GM12878 (cell line): ENCODE measurements at regions not wholly inside any gene's neighbourhood (a gene's known extent, or its start where the extent isn't known, plus 50 kb on each side); places are given as distances from the start of the nearest gene placed in this dataset.

Experiments used
- EP300 ChIP-seq, 2 experiments: fragments of 150-350 bp in 1 of 2; IDR thresholded peaks; 2 replicates each; pipeline ENCODE4 v1.6.1; 2011 to 2012; ENCODE audit warnings: low read depth in 2 of 2, low read length in 2 of 2, borderline replicate concordance in 1 of 2, improper control_type of control experiment in 1 of 2, inconsistent platforms in 1 of 2; ENCODE audit not compliant: control insufficient read depth in 1 of 2
- EZH2 ChIP-seq: IDR thresholded peaks from 2 replicates; pipeline ENCODE4 v1.6.1; 2012; ENCODE audit warnings: low read depth, mild to moderate bottlenecking, control low read depth, inconsistent platforms, low read length, borderline replicate concordance; ENCODE audit not compliant: control insufficient read depth
- POLR2A ChIP-seq: IDR thresholded peaks from 2 replicates; pipeline ENCODE4 v1.6.1; 2011; ENCODE audit warnings: low read depth, mild to moderate bottlenecking, low read length
- POLR2AphosphoS5 ChIP-seq: IDR thresholded peaks from 2 replicates; pipeline ENCODE4 v1.6.1; 2011; ENCODE audit warnings: mild to moderate bottlenecking, low read length, inconsistent platforms
- TF ChIP-seq, protein P1 (sequence below), 3 experiments: IDR thresholded peaks in 2 of 3; conservative IDR thresholded peaks in 1 of 3; 2 replicates each; pipeline ENCODE4 v1.5.1; 2011; ENCODE audit warnings: low read depth in 3 of 3, low read length in 3 of 3, mild to moderate bottlenecking in 3 of 3, control low read depth in 2 of 3, moderate library complexity in 2 of 3, inconsistent platforms in 1 of 3, mixed read lengths in 1 of 3; ENCODE audit not compliant: control insufficient read depth in 2 of 3, insufficient read depth in 1 of 3; ENCODE audit errors: extremely low read depth in 1 of 3

DNA sequence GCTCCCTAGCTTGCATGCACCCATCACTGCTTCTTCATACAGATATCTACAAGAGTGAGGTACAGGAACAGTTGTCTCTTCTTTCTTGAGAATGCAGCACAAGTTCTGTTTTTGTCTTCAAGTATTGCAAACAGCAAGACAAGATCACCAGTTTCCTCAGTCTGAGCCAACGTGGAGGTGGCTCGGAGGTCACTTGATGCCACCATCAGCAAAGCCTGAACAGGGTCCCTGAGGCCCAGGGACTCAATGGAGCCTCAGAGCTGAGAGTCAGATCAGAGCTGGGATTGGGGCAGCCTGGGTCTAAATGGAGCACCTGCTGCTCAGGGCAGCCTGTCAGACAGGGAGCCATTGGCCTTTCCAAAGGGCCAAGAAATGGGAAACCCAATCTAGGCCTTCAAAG is 290.7 kb upstream of the ID2 start:
- no peak for TF ChIP-seq EP300 (IDR thresholded peaks at IDR 0.05; ENCODE audit: borderline replicate concordance in 1 of 2, control insufficient read depth in 1 of 2, low read depth in 2 of 2, low read length in 2 of 2)
- TF ChIP-seq POLR2AphosphoS5, result no peak
- TF ChIP-seq, protein P1, sequence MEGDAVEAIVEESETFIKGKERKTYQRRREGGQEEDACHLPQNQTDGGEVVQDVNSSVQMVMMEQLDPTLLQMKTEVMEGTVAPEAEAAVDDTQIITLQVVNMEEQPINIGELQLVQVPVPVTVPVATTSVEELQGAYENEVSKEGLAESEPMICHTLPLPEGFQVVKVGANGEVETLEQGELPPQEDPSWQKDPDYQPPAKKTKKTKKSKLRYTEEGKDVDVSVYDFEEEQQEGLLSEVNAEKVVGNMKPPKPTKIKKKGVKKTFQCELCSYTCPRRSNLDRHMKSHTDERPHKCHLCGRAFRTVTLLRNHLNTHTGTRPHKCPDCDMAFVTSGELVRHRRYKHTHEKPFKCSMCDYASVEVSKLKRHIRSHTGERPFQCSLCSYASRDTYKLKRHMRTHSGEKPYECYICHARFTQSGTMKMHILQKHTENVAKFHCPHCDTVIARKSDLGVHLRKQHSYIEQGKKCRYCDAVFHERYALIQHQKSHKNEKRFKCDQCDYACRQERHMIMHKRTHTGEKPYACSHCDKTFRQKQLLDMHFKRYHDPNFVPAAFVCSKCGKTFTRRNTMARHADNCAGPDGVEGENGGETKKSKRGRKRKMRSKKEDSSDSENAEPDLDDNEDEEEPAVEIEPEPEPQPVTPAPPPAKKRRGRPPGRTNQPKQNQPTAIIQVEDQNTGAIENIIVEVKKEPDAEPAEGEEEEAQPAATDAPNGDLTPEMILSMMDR (IDR thresholded peaks at IDR 0.05 in 2 of 3, conservative IDR thresholded peaks at IDR 0.05 in 1 of 3; ENCODE audit: control insufficient read depth in 2 of 3, extremely low read depth in 1 of 3, insufficient read depth in 1 of 3, low read depth in 3 of 3, low read length in 3 of 3), result no peak
- TF ChIP-seq EZH2, result no peak
- TF ChIP-seq POLR2A, result no peak
